22Rv1 (cell line): ENCODE measurements at regions not wholly inside any gene's neighbourhood (a gene's known extent, or its start where the extent isn't known, plus 50 kb on each side); places are given as distances from the start of the nearest gene placed in this dataset.

Experiments used
- H3K27ac ChIP-seq: fragments of 450-650 bp; 2 replicates; pipeline ENCODE4 v1.5.1; 2017
- CTCF ChIP-seq: fragments of 450-650 bp; IDR thresholded peaks from 2 replicates; pipeline ENCODE4 v1.5.1; 2017; ENCODE audit warnings: mild to moderate bottlenecking
- ZFX ChIP-seq: fragments of 450-650 bp; IDR thresholded peaks from 2 replicates; pipeline ENCODE4 v1.6.1; 2017; ENCODE audit warnings: antibody characterized with exemption, borderline replicate concordance

- H3K27ac ChIP-seq: no peak overlapping the region
- TF ChIP-seq CTCF: no peak
- TF ChIP-seq ZFX: no peak
Observed at GRCh38 chr15:23897091-23897490, 210.0 kb upstream of the NDN start.

- H3K27ac ChIP-seq: no peak overlapping the region
- no peak for TF ChIP-seq CTCF
- no peak for TF ChIP-seq ZFX
Observed at GRCh38 chr15:23897531-23897930, 210.4 kb upstream of the NDN start.

DNA sequence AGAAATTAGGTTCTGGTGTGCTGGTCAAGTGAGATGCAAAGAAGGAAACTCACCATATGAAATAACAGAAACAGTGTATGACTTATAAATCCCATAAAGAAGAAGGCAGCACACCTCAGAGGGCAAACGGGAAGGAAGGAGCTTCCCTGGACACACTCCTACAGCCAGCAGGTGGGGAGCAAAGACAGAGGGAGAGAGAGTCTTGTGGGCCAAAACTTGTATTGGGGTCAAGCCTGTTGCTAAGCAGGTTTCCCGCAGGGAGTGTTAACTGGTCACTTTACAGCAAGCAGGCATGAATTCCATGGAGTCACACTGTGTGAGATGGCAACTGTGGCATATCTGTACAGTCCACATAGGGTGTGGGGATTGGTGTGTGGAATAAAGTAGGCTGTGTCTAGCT is 222.9 kb upstream of the NDN start:
- TF ChIP-seq CTCF: no peak
- no peak for TF ChIP-seq ZFX
- H3K27ac ChIP-seq: no peak overlapping the region

GRCh38 chr15:23912191-23912590 is 225.1 kb upstream of the NDN start:
- no peak for TF ChIP-seq CTCF
- no peak overlapping the region for H3K27ac ChIP-seq

DNA sequence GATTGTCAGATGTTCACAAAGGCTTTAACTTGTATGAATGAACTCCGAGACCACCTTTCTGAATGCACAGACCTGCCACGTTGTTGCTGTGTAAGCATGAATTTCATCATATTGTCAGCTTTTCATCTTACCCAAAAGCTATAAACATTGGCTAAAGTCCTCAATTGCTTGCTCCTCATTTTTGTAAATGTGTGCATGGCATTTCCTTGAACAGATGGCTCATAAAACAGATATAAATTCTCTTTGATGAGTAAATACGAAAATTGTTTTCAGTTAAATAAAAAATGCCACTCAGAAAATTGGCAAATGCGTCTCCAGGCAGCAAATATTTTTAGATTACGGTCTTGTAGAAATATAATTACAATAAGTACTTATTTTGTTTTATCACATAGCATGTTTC is 226.0 kb upstream of the NDN start:
- H3K27ac ChIP-seq: no peak overlapping the region
- no peak for TF ChIP-seq CTCF
- TF ChIP-seq ZFX: no peak

DNA sequence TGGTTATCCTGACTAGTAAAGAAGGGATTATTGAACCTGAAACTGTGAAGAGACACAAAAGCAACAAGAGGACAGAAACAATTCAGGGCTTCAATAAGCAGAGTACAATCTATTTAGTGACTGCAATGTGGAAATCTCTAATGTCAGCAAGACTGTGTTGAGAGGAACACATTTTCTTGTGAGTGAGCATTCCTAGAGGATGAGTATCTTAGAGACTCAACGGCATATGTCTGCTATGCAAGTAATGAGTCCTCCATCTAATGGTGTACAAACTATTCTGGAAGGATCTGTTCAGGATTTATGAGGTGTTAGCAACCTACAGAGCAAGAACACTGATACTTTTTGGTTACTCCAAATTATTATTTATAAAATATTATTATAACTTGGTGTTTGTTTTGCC is 226.5 kb upstream of the NDN start:
- TF ChIP-seq ZFX (no peak), CTCF (no peak)
- H3K27ac ChIP-seq: no peak overlapping the region

GRCh38 chr15:23924686-23925085 is 237.6 kb upstream of the NDN start:
- no peak for TF ChIP-seq ZFX
- no peak for TF ChIP-seq CTCF
- H3K27ac ChIP-seq: no peak overlapping the region
